ENCODE measurements at regions not wholly inside any gene's neighbourhood (a gene's known extent, or its start where the extent isn't known, plus 50 kb on each side); places are given as distances from the start of the nearest gene placed in this dataset.

GRCh38 chr10:59505926-59506325 lies 143.6 kb upstream of the FAM13C start:
- TF ChIP-seq CTCF (conservative IDR thresholded peaks at IDR 0.05; ENCODE audit: low read length): no peak
- no peak overlapping the region for H3K4me3 ChIP-seq (ENCODE audit: low read length)
- DNase-seq (ENCODE audit: low read depth): peak; percentile 37

- H3K4me3 ChIP-seq (ENCODE audit: low read length): no peak overlapping the region
- no peak for TF ChIP-seq CTCF (conservative IDR thresholded peaks at IDR 0.05; ENCODE audit: low read length)
- DNase-seq (ENCODE audit: low read depth): no peak
Observed at GRCh38 chr10:59499460-59499859, 137.1 kb upstream of the FAM13C start.

GRCh38 chr10:59493017-59493416 lies 130.7 kb upstream of the FAM13C start:
- no peak for TF ChIP-seq CTCF (conservative IDR thresholded peaks at IDR 0.05; ENCODE audit: low read length)
- no peak overlapping the region for H3K4me3 ChIP-seq (ENCODE audit: low read length)
- DNase-seq (ENCODE audit: low read depth): no peak

GRCh38 chr10:59479426-59479825 lies 117.1 kb upstream of the FAM13C start:
- H3K4me3 ChIP-seq (ENCODE audit: low read length): no peak overlapping the region
- no peak for DNase-seq (ENCODE audit: low read depth)
- TF ChIP-seq CTCF (conservative IDR thresholded peaks at IDR 0.05; ENCODE audit: low read length): no peak

- DNase-seq (ENCODE audit: low read depth): no peak
- TF ChIP-seq CTCF (conservative IDR thresholded peaks at IDR 0.05; ENCODE audit: low read length): no peak
- H3K4me3 ChIP-seq (ENCODE audit: low read length): no peak overlapping the region
Observed at GRCh38 chr10:59470570-59470969, 108.2 kb upstream of the FAM13C start.

GRCh38 chr10:59465088-59465487 lies 102.7 kb upstream of the FAM13C start:
- peak; percentile 55 for TF ChIP-seq CTCF (conservative IDR thresholded peaks at IDR 0.05; ENCODE audit: low read length)
- peak; percentile 62 for DNase-seq (ENCODE audit: low read depth)

GRCh38 chr10:59464483-59464882 lies 102.1 kb upstream of the FAM13C start:
- DNase-seq (ENCODE audit: low read depth): no peak
- TF ChIP-seq CTCF (conservative IDR thresholded peaks at IDR 0.05; ENCODE audit: low read length): no peak

More at GRCh38 chr10:59465088-59465487, 102.7 kb upstream of the FAM13C start:
- no peak overlapping the region for H3K4me3 ChIP-seq (ENCODE audit: low read length)

More at GRCh38 chr10:59464483-59464882, 102.1 kb upstream of the FAM13C start:
- H3K4me3 ChIP-seq (ENCODE audit: low read length): no peak overlapping the region
